ENCODE measurements at regions not wholly inside any gene's neighbourhood (a gene's known extent, or its start where the extent isn't known, plus 50 kb on each side); places are given as distances from the start of the nearest gene placed in this dataset.
"Not testable (repeated sequence)": the region's sequence is repeated elsewhere in the genome, so short reads cannot be mapped to it uniquely, and the experiment has no call there.

DNA sequence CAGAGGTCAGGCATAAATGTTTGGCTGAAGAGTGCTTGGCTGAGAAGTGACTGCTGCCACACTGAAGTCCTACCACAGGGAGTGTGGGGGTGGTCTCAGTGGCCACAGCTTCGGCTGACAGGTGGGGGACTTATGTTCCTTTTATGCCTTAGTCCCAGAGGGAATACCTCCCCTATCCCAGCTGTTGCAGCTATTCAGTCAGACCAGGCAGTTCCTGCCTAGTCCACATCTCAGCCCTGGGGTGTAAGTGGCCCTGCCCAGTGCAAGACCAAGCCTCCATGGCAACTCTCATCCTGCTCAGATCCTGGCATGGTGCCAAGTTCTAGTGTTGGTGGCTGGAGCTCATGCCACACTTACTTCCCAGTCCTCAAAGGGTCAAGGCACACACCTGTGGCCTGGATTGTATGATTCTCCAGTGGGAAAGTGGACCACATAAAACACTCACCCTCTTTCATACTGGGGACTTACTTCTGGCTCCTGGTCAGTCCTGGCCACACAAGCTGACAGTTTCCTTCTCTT lies 161.3 kb upstream of the CAND1 start:
- ATAC-seq (no peak), FAIRE-seq (no peak), DNase-seq (ENCODE audit: extremely low read depth in 1 of 4, low spot score in 3 of 4) (no peak)
- intact Hi-C loops (cut with micrococcal nuclease) (no loop called here), in situ Hi-C loops (cut with MboI) (no loop called here)
- Histone ChIP-seq H2AFZ (ENCODE audit: low read depth, low read length) (no peak overlapping the region), H3K4me3 (no peak overlapping the region), H3K79me2 (ENCODE audit: control insufficient read depth, insufficient read depth, low read length) (no peaks in the 10 kb centered on the region), H3K27ac (ENCODE audit: extremely low read depth, low read depth, low read length) (no peak overlapping the region), H3K9me3 (replicated peaks; ENCODE audit: control insufficient read depth, insufficient read depth, low read depth, low read length) (no peaks in the 10 kb centered on the region), H3K4me2 (ENCODE audit: insufficient read depth, low read length) (no peak overlapping the region), H4K20me1 (replicated peaks; ENCODE audit: control insufficient read depth, insufficient read depth, low read length) (no peaks in the 10 kb centered on the region), H3K27me3 (ENCODE audit: control insufficient read depth in 2 of 2, insufficient read depth in 2 of 2, low read length in 2 of 2) (no peaks in the 10 kb centered on the region), H3K36me3 (ENCODE audit: control insufficient read depth, insufficient read depth, low read length) (no peaks in the 10 kb centered on the region), H3K9ac (ENCODE audit: insufficient read depth in 1 of 2, low read depth in 2 of 2, low read length in 2 of 2) (no peak overlapping the region), H3K9me1 (ENCODE audit: control insufficient read depth, insufficient read depth, low read length) (no peaks in the 10 kb centered on the region), H3K4me1 (replicated peaks in 1 of 2; ENCODE audit: control insufficient read depth in 2 of 2, insufficient read depth in 2 of 2, low read length in 2 of 2) (no peaks in the 10 kb centered on the region)
- ChIA-PET CTCF (ENCODE audit: low intra/inter-chr PET ratio) (no interaction called here), POLR2A (no interaction called here)
- 0% methylated on average over 1 of the region's 1 CpG for WGBS (ENCODE audit: insufficient coverage, low coverage, missing lambda C conversion rate)
- no TSS peak for BruUV-seq (replicated peaks)
- TF ChIP-seq NFIX (CRISPR knock-in tag; IDR thresholded peaks at IDR 0.05; ENCODE audit: low read depth) (peak; percentile 95), NFIC (IDR thresholded peaks at IDR 0.05) (peak; percentile 98), PTRF (tag; IDR thresholded peaks at IDR 0.05) (no peak), MCM5 (IDR thresholded peaks at IDR 0.05; ENCODE audit: low read depth) (no peak), SMAD1 (IDR thresholded peaks at IDR 0.05; ENCODE audit: low read depth, low read length, partially characterized antibody) (peak; percentile 51), RAD51 (IDR thresholded peaks at IDR 0.05; ENCODE audit: borderline replicate concordance, low read depth) (no peak), FOS (IDR thresholded peaks at IDR 0.05; ENCODE audit: extremely low read depth, insufficient read length) (no peak)

DNA sequence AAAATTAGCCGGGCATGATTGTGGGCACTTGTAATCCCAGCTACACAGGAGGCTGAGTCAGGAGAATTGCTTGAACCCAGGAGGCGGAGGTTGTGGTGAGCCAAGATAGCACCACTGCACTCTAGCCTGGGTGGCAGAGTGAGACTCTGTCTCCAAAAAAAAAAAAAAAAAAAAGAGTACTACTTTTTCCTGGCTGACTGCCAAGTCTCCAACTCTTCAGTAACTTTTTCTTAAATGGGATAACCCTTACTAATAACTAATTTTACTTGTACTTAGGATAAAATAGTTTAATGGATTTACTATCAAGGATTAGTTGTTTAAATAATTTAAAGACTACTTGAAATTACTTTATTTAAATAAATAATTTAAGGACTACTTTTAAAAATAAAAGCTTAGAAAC lies 158.8 kb upstream of the CAND1 start:
- FAIRE-seq; CTCF ChIA-PET (ENCODE audit: low intra/inter-chr PET ratio); intact Hi-C loops (cut with micrococcal nuclease); H3K79me2 ChIP-seq (ENCODE audit: control insufficient read depth, insufficient read depth, low read length); H3K27me3 ChIP-seq (ENCODE audit: control insufficient read depth in 2 of 2, insufficient read depth in 2 of 2, low read length in 2 of 2); H3K4me3 ChIP-seq; H2AFZ ChIP-seq (ENCODE audit: low read depth, low read length); POLR2A ChIA-PET; H3K9me1 ChIP-seq (ENCODE audit: control insufficient read depth, insufficient read depth, low read length); H3K4me2 ChIP-seq (ENCODE audit: insufficient read depth, low read length); H3K9ac ChIP-seq (ENCODE audit: insufficient read depth in 1 of 2, low read depth in 2 of 2, low read length in 2 of 2); H3K4me1 ChIP-seq (replicated peaks in 1 of 2; ENCODE audit: control insufficient read depth in 2 of 2, insufficient read depth in 2 of 2, low read length in 2 of 2); H3K27ac ChIP-seq (ENCODE audit: extremely low read depth, low read depth, low read length); DNase-seq (ENCODE audit: extremely low read depth in 1 of 4, low spot score in 3 of 4); in situ Hi-C loops (cut with MboI); ATAC-seq; BruUV-seq (replicated peaks); H3K36me3 ChIP-seq (ENCODE audit: control insufficient read depth, insufficient read depth, low read length); H3K9me3 ChIP-seq (replicated peaks; ENCODE audit: control insufficient read depth, insufficient read depth, low read depth, low read length); H4K20me1 ChIP-seq (replicated peaks; ENCODE audit: control insufficient read depth, insufficient read depth, low read length): not testable (repeated sequence)
- peak; percentile 82 for TF ChIP-seq NFIC (IDR thresholded peaks at IDR 0.05)
- peak; percentile 66 for TF ChIP-seq NFIX (CRISPR knock-in tag; IDR thresholded peaks at IDR 0.05; ENCODE audit: low read depth)
- WGBS (ENCODE audit: insufficient coverage, low coverage, missing lambda C conversion rate), result 3% methylated on average over 2 of the region's 2 CpGs

Measured in K562 (cell line).